Osteocyte (in vitro differentiated cells): ENCODE measurements at regions not wholly inside any gene's neighbourhood (a gene's known extent, or its start where the extent isn't known, plus 50 kb on each side); places are given as distances from the start of the nearest gene placed in this dataset.

ENCODE experiments used
- DNase-seq: peaks from one replicate; pipeline ENCODE4 v3.0.0; 2021; ENCODE audit warnings: mixed read lengths; ENCODE audit not compliant: unreplicated experiment; ENCODE audit errors: extremely low spot score
- H3K27ac Mint-ChIP-seq: one replicate; pipeline ENCODE4 v1.8.0; 2021; ENCODE audit warnings: mild to moderate bottlenecking, mixed read lengths; ENCODE audit not compliant: unreplicated experiment
- H3K27me3 Mint-ChIP-seq: one replicate; pipeline ENCODE4 v1.8.0; 2021; ENCODE audit warnings: mixed read lengths; ENCODE audit not compliant: unreplicated experiment
- H3K36me3 Mint-ChIP-seq: one replicate; pipeline ENCODE4 v1.8.0; 2021; ENCODE audit warnings: mixed read lengths; ENCODE audit not compliant: unreplicated experiment
- H3K4me1 Mint-ChIP-seq: one replicate; pipeline ENCODE4 v1.8.0; 2021; ENCODE audit warnings: mixed read lengths; ENCODE audit not compliant: unreplicated experiment
- H3K4me3 Mint-ChIP-seq: one replicate; pipeline ENCODE4 v1.8.0; 2021; ENCODE audit warnings: mild to moderate bottlenecking, moderate library complexity, mixed read lengths; ENCODE audit not compliant: unreplicated experiment
- H3K9me3 Mint-ChIP-seq: one replicate; pipeline ENCODE4 v1.8.0; 2021; ENCODE audit warnings: mixed read lengths; ENCODE audit not compliant: unreplicated experiment
- CTCF ChIP-seq: fragments of 200-600 bp; sonication (generic); IDR thresholded peaks from 2 replicates; pipeline ENCODE4 v1.5.0; 2021; ENCODE audit warnings: antibody characterized with exemption, mild to moderate bottlenecking, moderate library complexity

DNA sequence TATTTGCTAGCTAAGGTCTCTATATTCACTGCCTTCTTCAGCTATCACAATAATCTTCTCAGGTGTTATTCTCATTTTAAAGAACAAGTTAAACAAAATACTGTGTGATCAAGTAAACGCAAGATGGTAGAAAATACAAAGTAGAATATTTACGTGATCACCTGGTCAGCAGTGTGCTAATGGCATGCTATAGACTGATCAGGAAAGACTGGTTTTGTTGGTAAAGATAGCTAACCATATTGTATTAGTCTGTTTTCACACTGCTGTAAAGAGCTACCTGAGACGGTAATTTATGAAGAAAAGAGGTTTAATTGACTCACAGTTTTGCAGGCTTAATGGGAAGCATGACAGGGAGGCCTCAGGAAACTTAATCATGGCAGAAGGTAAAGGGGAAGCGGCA is 50.4 kb downstream of the ZBTB38 start:
- DNase-seq = no peak
- Mint-ChIP-seq H3K4me3 (no peak overlapping the region), H3K9me3 (no peaks in the 10 kb centered on the region), H3K27ac (no peak overlapping the region), H3K36me3 (peaks cover 33% of the 10 kb centered on the region), H3K4me1 (peaks cover 33% of the 10 kb centered on the region), H3K27me3 (no peaks in the 10 kb centered on the region)
- TF ChIP-seq CTCF = no peak

DNA sequence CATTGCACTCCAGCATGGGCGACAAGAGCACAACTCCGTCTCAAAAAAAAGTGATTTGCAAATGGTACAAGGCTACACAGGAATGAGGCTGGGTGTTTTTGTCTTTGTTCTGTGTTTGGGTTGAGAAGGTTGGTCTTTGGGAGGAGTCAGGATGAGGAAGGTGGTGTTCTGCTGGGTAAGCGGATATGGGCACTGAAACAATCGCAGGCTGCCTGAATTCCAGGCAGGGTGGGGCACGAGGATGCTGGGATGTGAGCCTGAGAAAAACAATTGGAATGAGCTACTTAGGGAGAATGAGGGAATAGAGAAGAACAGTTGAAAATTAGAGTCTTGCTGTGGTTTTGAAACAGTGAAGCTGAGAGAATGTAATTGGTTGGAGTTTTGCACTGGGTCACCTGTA is 51.6 kb downstream of the ZBTB38 start:
- Mint-ChIP-seq H3K4me1 (peaks cover 21% of the 10 kb centered on the region), H3K27ac (peak overlapping the region; percentile 79), H3K4me3 (no peak overlapping the region), H3K9me3 (no peaks in the 10 kb centered on the region), H3K36me3 (peaks cover 23% of the 10 kb centered on the region), H3K27me3 (no peaks in the 10 kb centered on the region)
- DNase-seq = no peak
- TF ChIP-seq CTCF = no peak

- no peaks in the 10 kb centered on the region for H3K27me3 Mint-ChIP-seq
- TF ChIP-seq CTCF = no peak
- H3K4me3 Mint-ChIP-seq = no peak overlapping the region
- H3K27ac Mint-ChIP-seq = no peak overlapping the region
- peaks cover 14% of the 10 kb centered on the region for H3K4me1 Mint-ChIP-seq
- no peaks in the 10 kb centered on the region for H3K9me3 Mint-ChIP-seq
- peaks cover 19% of the 10 kb centered on the region for H3K36me3 Mint-ChIP-seq
- DNase-seq = no peak
Measured at GRCh38 chr3:141421186-141421585, 52.9 kb downstream of the ZBTB38 start.

- Mint-ChIP-seq H3K27ac (no peak overlapping the region), H3K27me3 (no peaks in the 10 kb centered on the region), H3K4me1 (peaks cover 15% of the 10 kb centered on the region), H3K4me3 (no peak overlapping the region), H3K36me3 (peaks cover 14% of the 10 kb centered on the region), H3K9me3 (no peaks in the 10 kb centered on the region)
- no peak for DNase-seq
- no peak for TF ChIP-seq CTCF
Measured at GRCh38 chr3:141421639-141422319, 53.5 kb downstream of the ZBTB38 start.

- Mint-ChIP-seq H3K36me3 (peaks cover 11% of the 10 kb centered on the region), H3K4me3 (no peak overlapping the region), H3K27ac (no peak overlapping the region), H3K4me1 (peaks cover 21% of the 10 kb centered on the region), H3K27me3 (no peaks in the 10 kb centered on the region), H3K9me3 (no peaks in the 10 kb centered on the region)
- DNase-seq = no peak
- no peak for TF ChIP-seq CTCF
Measured at GRCh38 chr3:141422961-141423582, 54.8 kb downstream of the ZBTB38 start.
